Loucy (cell line): ENCODE measurements at regions not wholly inside any gene's neighbourhood (a gene's known extent, or its start where the extent isn't known, plus 50 kb on each side); places are given as distances from the start of the nearest gene placed in this dataset.

Experiments
- H2AFZ ChIP-seq: fragments of 200-600 bp; sonication (generic); 2 replicates; pipeline ENCODE4 v1.6.0; 2016; ENCODE audit warnings: antibody characterized with exemption, mild to moderate bottlenecking, low read length, moderate library complexity
- H3F3A ChIP-seq: fragments of 200-600 bp; 2 replicates; pipeline ENCODE4 v1.6.0; 2016; ENCODE audit warnings: antibody characterized with exemption, low read depth, mild to moderate bottlenecking
- H3K27me3 ChIP-seq: fragments of 200-600 bp; sonication (generic); 2 replicates; pipeline ENCODE4 v1.6.1; 2014; ENCODE audit warnings: low read length, mild to moderate bottlenecking; ENCODE audit not compliant: insufficient read depth, poor library complexity, severe bottlenecking
- H3K36me3 ChIP-seq: fragments of 200-600 bp; sonication (generic); 2 replicates; pipeline ENCODE4 v1.6.1; 2016; ENCODE audit warnings: low read length; ENCODE audit not compliant: insufficient read depth
- H3K4me1 ChIP-seq: fragments of 200-600 bp; sonication (generic); 2 replicates; pipeline ENCODE4 v1.5.1; 2014; ENCODE audit warnings: low read length, mild to moderate bottlenecking; ENCODE audit not compliant: insufficient read depth, poor library complexity, severe bottlenecking
- H3K4me2 ChIP-seq: fragments of 200-600 bp; sonication (generic); 2 replicates; pipeline ENCODE4 v1.6.0; 2014; ENCODE audit warnings: antibody characterized with exemption, low read length, low read depth, mild to moderate bottlenecking; ENCODE audit not compliant: poor library complexity, severe bottlenecking
- H3K4me3 ChIP-seq: fragments of 200-600 bp; sonication (generic); 2 replicates; pipeline ENCODE4 v1.5.1; 2014; ENCODE audit warnings: low read length, mild to moderate bottlenecking, mixed read lengths; ENCODE audit not compliant: poor library complexity, severe bottlenecking
- H3K79me2 ChIP-seq: fragments of 200-600 bp; sonication (generic); 2 replicates; pipeline ENCODE4 v1.6.1; 2014; ENCODE audit warnings: low read length; ENCODE audit not compliant: insufficient read depth
- H3K9ac ChIP-seq: fragments of 200-600 bp; sonication (generic); 2 replicates; pipeline ENCODE4 v1.6.0; 2014; ENCODE audit warnings: mild to moderate bottlenecking, low read depth, low read length, moderate library complexity; ENCODE audit not compliant: poor library complexity, severe bottlenecking
- H3K9me2 ChIP-seq: fragments of 200-600 bp; sonication (generic); replicated peaks from 2 replicates; pipeline ENCODE4 v1.6.1; 2016; ENCODE audit warnings: low read depth, low read length, mixed read lengths
- H3K9me3 ChIP-seq: fragments of 200-600 bp; sonication (generic); 2 replicates; pipeline ENCODE4 v1.6.1; 2014; ENCODE audit warnings: mild to moderate bottlenecking, antibody characterized with exemption, low read length, low read depth; ENCODE audit not compliant: insufficient read depth
- H4K20me1 ChIP-seq: fragments of 200-600 bp; sonication (generic); 2 replicates; pipeline ENCODE4 v1.6.0; 2014; ENCODE audit warnings: antibody characterized with exemption, low read length, mild to moderate bottlenecking; ENCODE audit not compliant: insufficient read depth, poor library complexity, severe bottlenecking
- EZH2phosphoT487 ChIP-seq: fragments of 200-600 bp; IDR thresholded peaks from 2 replicates; pipeline ENCODE4 v1.6.1; 2018; ENCODE audit warnings: antibody characterized with exemption, mild to moderate bottlenecking, moderate library complexity, borderline replicate concordance
- TF ChIP-seq, protein P1 (sequence below): fragments of 200-600 bp; sonication (generic); conservative IDR thresholded peaks from 2 replicates; pipeline ENCODE4 v1.5.1; 2014; ENCODE audit warnings: mild to moderate bottlenecking, antibody characterized with exemption, low read length

GRCh38 chr5:158482125-158482524, 617.6 kb downstream of the EBF1 start:
- Histone ChIP-seq H3K4me1 (peaks cover 27% of the 10 kb centered on the region), H3K9me2 (no peaks in the 10 kb centered on the region), H3F3A (no peaks in the 10 kb centered on the region), H3K4me2 (no peak overlapping the region), H3K79me2 (no peaks in the 10 kb centered on the region), H3K9me3 (no peaks in the 10 kb centered on the region), H3K9ac (no peak overlapping the region), H3K27me3 (no peaks in the 10 kb centered on the region), H3K36me3 (no peaks in the 10 kb centered on the region), H4K20me1 (no peaks in the 10 kb centered on the region), H2AFZ (no peak overlapping the region), H3K4me3 (no peak overlapping the region)
- TF ChIP-seq, protein P1, sequence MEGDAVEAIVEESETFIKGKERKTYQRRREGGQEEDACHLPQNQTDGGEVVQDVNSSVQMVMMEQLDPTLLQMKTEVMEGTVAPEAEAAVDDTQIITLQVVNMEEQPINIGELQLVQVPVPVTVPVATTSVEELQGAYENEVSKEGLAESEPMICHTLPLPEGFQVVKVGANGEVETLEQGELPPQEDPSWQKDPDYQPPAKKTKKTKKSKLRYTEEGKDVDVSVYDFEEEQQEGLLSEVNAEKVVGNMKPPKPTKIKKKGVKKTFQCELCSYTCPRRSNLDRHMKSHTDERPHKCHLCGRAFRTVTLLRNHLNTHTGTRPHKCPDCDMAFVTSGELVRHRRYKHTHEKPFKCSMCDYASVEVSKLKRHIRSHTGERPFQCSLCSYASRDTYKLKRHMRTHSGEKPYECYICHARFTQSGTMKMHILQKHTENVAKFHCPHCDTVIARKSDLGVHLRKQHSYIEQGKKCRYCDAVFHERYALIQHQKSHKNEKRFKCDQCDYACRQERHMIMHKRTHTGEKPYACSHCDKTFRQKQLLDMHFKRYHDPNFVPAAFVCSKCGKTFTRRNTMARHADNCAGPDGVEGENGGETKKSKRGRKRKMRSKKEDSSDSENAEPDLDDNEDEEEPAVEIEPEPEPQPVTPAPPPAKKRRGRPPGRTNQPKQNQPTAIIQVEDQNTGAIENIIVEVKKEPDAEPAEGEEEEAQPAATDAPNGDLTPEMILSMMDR = no peak
- no peak for TF ChIP-seq EZH2phosphoT487

- Histone ChIP-seq H3K27me3 (no peaks in the 10 kb centered on the region), H3K79me2 (no peaks in the 10 kb centered on the region), H3K36me3 (no peaks in the 10 kb centered on the region), H3K4me3 (no peak overlapping the region), H4K20me1 (no peaks in the 10 kb centered on the region), H3F3A (no peaks in the 10 kb centered on the region), H3K4me2 (no peak overlapping the region), H3K9ac (no peak overlapping the region), H3K4me1 (peaks cover 13% of the 10 kb centered on the region), H3K9me2 (no peaks in the 10 kb centered on the region), H2AFZ (0 out of 2 replicates have a peak overlapping the region, but pooled peaks have one; percentile 39), H3K9me3 (no peaks in the 10 kb centered on the region)
- TF ChIP-seq, protein P1 = no peak
- TF ChIP-seq EZH2phosphoT487 = no peak
These were observed 619.2 kb upstream of the CLINT1 start for GRCh38 chr5:158478139-158478538.

DNA sequence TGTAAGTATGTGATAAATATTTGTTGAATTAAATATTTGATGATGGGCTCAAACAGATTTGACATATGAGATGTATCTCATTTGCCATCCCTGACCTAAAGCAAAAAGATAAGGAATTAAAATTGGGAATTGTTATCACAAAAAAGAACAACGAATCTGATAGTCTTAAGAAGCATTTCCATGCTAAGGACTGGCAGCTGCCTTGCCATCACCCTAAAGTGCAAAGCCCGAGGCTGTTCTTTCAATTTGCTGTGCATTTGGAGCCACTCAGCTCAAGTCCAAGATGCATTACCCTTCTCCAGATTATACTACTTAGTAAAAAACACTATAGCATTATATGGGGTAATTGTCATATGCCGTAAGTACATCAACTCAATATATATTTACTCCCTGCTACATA, 618.3 kb upstream of the CLINT1 start:
- Histone ChIP-seq H3K27me3 (no peaks in the 10 kb centered on the region), H3K4me2 (no peak overlapping the region), H3F3A (no peaks in the 10 kb centered on the region), H3K79me2 (no peaks in the 10 kb centered on the region), H3K9ac (no peak overlapping the region), H3K36me3 (no peaks in the 10 kb centered on the region), H3K4me3 (no peak overlapping the region), H2AFZ (no peak overlapping the region), H4K20me1 (no peaks in the 10 kb centered on the region), H3K9me3 (no peaks in the 10 kb centered on the region), H3K9me2 (no peaks in the 10 kb centered on the region), H3K4me1 (peaks cover 13% of the 10 kb centered on the region)
- TF ChIP-seq EZH2phosphoT487 = no peak
- TF ChIP-seq, protein P1 = no peak
